D721Med (cell line): ENCODE measurements at regions not wholly inside any gene's neighbourhood (a gene's known extent, or its start where the extent isn't known, plus 50 kb on each side); places are given as distances from the start of the nearest gene placed in this dataset.

Source experiments
- DNase-seq: peaks from one replicate; pipeline ENCODE4 v3.0.0; 2011; ENCODE audit warnings: low spot score; ENCODE audit not compliant: insufficient read length
- FAIRE-seq: peaks from 2 replicates; lab custom pipeline; 2011; peaks lifted over from hg19 to GRCh38; lab: Jason Lieb, UNC
- TF ChIP-seq, protein P1 (sequence below): IDR thresholded peaks from 2 replicates; pipeline ENCODE4 v1.5.1; 2012; ENCODE audit warnings: mild to moderate bottlenecking, control low read depth; ENCODE audit not compliant: insufficient read depth; ENCODE audit errors: missing control alignments

- TF ChIP-seq, protein P1, sequence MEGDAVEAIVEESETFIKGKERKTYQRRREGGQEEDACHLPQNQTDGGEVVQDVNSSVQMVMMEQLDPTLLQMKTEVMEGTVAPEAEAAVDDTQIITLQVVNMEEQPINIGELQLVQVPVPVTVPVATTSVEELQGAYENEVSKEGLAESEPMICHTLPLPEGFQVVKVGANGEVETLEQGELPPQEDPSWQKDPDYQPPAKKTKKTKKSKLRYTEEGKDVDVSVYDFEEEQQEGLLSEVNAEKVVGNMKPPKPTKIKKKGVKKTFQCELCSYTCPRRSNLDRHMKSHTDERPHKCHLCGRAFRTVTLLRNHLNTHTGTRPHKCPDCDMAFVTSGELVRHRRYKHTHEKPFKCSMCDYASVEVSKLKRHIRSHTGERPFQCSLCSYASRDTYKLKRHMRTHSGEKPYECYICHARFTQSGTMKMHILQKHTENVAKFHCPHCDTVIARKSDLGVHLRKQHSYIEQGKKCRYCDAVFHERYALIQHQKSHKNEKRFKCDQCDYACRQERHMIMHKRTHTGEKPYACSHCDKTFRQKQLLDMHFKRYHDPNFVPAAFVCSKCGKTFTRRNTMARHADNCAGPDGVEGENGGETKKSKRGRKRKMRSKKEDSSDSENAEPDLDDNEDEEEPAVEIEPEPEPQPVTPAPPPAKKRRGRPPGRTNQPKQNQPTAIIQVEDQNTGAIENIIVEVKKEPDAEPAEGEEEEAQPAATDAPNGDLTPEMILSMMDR = no peak
- DNase-seq (no peak), FAIRE-seq (no peak)
These were observed 52.2 kb downstream of the CCDC185 start for GRCh38 chr1:223445402-223445801.

GRCh38 chr1:223453902-223454301 lies 60.7 kb downstream of the CCDC185 start:
- TF ChIP-seq, protein P1 = no peak
- no peak for FAIRE-seq
- DNase-seq = no peak

- no peak for DNase-seq
- TF ChIP-seq, protein P1 = no peak
- FAIRE-seq = no peak
These were observed 61.7 kb downstream of the CCDC185 start for GRCh38 chr1:223454959-223455358.

GRCh38 chr1:223455470-223455869 lies 62.3 kb downstream of the CCDC185 start:
- FAIRE-seq = no peak
- TF ChIP-seq, protein P1 = no peak
- no peak for DNase-seq

DNA sequence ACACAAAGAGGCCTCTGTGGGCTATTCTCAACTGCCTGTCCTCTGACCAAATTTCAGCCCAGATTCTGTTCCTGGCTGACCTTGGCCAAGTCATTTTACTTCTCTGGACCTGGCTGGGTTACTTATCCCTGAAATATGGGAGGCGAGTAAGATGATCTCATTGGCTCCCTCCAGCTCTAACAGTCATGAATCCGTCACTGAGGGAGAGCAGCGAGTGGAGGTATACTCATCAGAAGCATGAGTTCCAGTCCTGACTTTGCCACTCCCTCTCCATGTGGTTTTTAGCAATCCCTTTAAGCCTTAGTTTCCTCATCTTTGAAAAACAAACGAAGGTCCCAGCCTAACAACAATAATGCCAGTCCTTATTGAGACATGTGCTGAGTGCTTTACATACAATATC lies 63.5 kb downstream of the CCDC185 start:
- DNase-seq = no peak
- TF ChIP-seq, protein P1 = no peak

GRCh38 chr1:223460566-223461189 lies 67.5 kb downstream of the CCDC185 start:
- TF ChIP-seq, protein P1 = no peak
- no peak for DNase-seq
- FAIRE-seq = no peak

More for the DNA sequence above, 63.5 kb downstream of the CCDC185 start:
- no peak for FAIRE-seq

DNA sequence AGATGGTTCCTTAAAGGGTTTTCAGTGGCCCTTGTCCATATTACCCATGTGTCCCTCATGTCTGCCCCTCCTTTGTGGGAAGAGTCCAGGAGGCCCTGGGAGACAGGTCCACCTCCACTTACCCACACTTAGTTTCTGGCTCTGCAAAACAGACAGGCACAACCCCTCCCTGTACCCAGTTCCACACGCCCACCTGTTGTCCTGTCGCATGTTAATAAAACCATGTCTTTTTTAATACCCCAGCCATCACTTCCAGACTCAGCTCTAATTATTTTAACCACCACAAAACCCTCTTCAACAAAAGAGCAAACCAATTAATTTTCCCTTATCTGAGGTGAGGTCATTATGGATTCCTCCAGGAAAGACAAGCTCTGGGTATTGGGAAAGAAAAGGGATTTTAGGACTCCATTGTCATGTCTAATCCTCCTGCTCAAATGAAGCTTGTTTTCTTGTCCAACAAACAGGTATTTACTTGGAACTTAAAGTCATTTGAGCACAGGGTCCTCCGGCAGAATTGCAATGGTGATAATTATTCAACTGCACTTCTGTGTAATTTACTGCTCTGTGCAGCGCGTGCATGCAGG lies 68.9 kb downstream of the CCDC185 start:
- TF ChIP-seq, protein P1 = no peak
- DNase-seq (no peak), FAIRE-seq (no peak)
